GM23338 (cell line): ENCODE measurements at regions not wholly inside any gene's neighbourhood (a gene's known extent, or its start where the extent isn't known, plus 50 kb on each side); places are given as distances from the start of the nearest gene placed in this dataset.

ENCODE experiments used
- ATAC-seq: fragments of 200-7000 bp; cut with Tn5 transposase; 3 replicates; pipeline ENCODE4 v1.9.1; 2020
- DNase-seq: peaks from one replicate; pipeline ENCODE4 v3.0.0-alpha.2; 2015; ENCODE audit warnings: low spot score
- H2AFZ ChIP-seq: fragments of 200-600 bp; sonication (generic); 2 replicates; pipeline ENCODE4 v1.8.0; 2016; ENCODE audit warnings: antibody characterized with exemption, mild to moderate bottlenecking, moderate library complexity
- H3F3A ChIP-seq: fragments of 200-600 bp; sonication (generic); replicated peaks from 2 replicates; pipeline ENCODE4 v1.8.0; 2017; ENCODE audit warnings: antibody characterized with exemption, mixed run types, low read depth
- H3K27ac ChIP-seq: fragments of 200-600 bp; sonication (generic); 2 replicates; pipeline ENCODE4 v1.6.1; 2016; ENCODE audit warnings: low read depth
- H3K27me3 ChIP-seq: fragments of 200-600 bp; sonication (generic); 2 replicates; pipeline ENCODE4 v1.8.0; 2016; ENCODE audit warnings: mild to moderate bottlenecking, mixed run types, moderate library complexity; ENCODE audit not compliant: insufficient read depth
- H3K36me3 ChIP-seq: fragments of 200-600 bp; sonication (generic); 2 replicates; pipeline ENCODE4 v1.8.0; 2016; ENCODE audit warnings: mild to moderate bottlenecking; ENCODE audit not compliant: insufficient read depth
- H3K4me1 ChIP-seq: fragments of 200-600 bp; sonication (generic); 2 replicates; pipeline ENCODE4 v1.8.0; 2016; ENCODE audit warnings: mild to moderate bottlenecking, moderate library complexity; ENCODE audit not compliant: insufficient read depth
- H3K4me2 ChIP-seq: fragments of 200-600 bp; sonication (generic); 2 replicates; pipeline ENCODE4 v1.7.1; 2017; ENCODE audit warnings: mixed run types
- H3K4me3 ChIP-seq: fragments of 200-600 bp; sonication (generic); 2 replicates; pipeline ENCODE4 v1.6.1; 2016; ENCODE audit warnings: mixed run types
- H3K79me2 ChIP-seq: fragments of 200-600 bp; sonication (generic); replicated peaks from 2 replicates; pipeline ENCODE4 v1.8.0; 2017; ENCODE audit warnings: mild to moderate bottlenecking; ENCODE audit not compliant: insufficient read depth
- H3K9me2 ChIP-seq: fragments of 200-600 bp; sonication (generic); 2 replicates; pipeline ENCODE4 v1.8.0; 2017; ENCODE audit not compliant: insufficient read depth
- H4K20me1 ChIP-seq: fragments of 200-600 bp; sonication (generic); replicated peaks from 2 replicates; pipeline ENCODE4 v1.8.0; 2017; ENCODE audit warnings: mild to moderate bottlenecking; ENCODE audit not compliant: insufficient read depth
- H3K27ac Mint-ChIP-seq: 2 replicates; pipeline ENCODE4 v1.8.0; 2020; ENCODE audit warnings: inconsistent platforms, mild to moderate bottlenecking, moderate library complexity, mixed read lengths
- H3K27me3 Mint-ChIP-seq: 3 replicates; pipeline ENCODE4 v1.8.0; 2022; ENCODE audit warnings: low read depth, mild to moderate bottlenecking, moderate library complexity, mixed read lengths, inconsistent platforms; ENCODE audit not compliant: insufficient read depth, poor library complexity
- H3K36me3 Mint-ChIP-seq: 3 replicates; pipeline ENCODE4 v1.8.0; 2021; ENCODE audit warnings: low read depth, mild to moderate bottlenecking, inconsistent platforms, moderate library complexity, mixed read lengths
- H3K4me1 Mint-ChIP-seq: 3 replicates; pipeline ENCODE4 v1.8.0; 2020; ENCODE audit warnings: mild to moderate bottlenecking, inconsistent platforms, mixed read lengths
- H3K4me3 Mint-ChIP-seq: 3 replicates; pipeline ENCODE4 v1.8.0; 2021; ENCODE audit warnings: moderate library complexity, mild to moderate bottlenecking, inconsistent platforms, mixed read lengths
- H3K9me3 Mint-ChIP-seq: 3 replicates; pipeline ENCODE4 v1.8.0; 2020; ENCODE audit warnings: moderate library complexity, mild to moderate bottlenecking, inconsistent platforms, mixed read lengths
- EZH2phosphoT487 ChIP-seq: fragments of 200-600 bp; sonication (generic); IDR thresholded peaks from one replicate; pipeline ENCODE4 v1.8.1; 2018; ENCODE audit warnings: antibody characterized with exemption; ENCODE audit not compliant: unreplicated experiment
- NANOG ChIP-seq: IDR thresholded peaks from 2 replicates; pipeline ENCODE4 v1.6.1; 2016; ENCODE audit warnings: antibody characterized with exemption, borderline replicate concordance
- REST ChIP-seq: IDR thresholded peaks from one replicate; pipeline ENCODE4 v1.6.1; 2018; ENCODE audit warnings: antibody characterized with exemption; ENCODE audit not compliant: unreplicated experiment
- STAT1 ChIP-seq: IDR thresholded peaks from one replicate; pipeline ENCODE4 v1.6.1; 2016; ENCODE audit warnings: antibody characterized with exemption; ENCODE audit not compliant: unreplicated experiment
- ZNF331 ChIP-seq: fragments of 250-450 bp; sonication (Bioruptor Pico); IDR thresholded peaks from 2 replicates; pipeline ENCODE4 v1.5.0; 2020; ENCODE audit warnings: low read depth, mild to moderate bottlenecking, moderate library complexity
- ZNF462 ChIP-seq: fragments of 250-450 bp; sonication (Bioruptor Pico); IDR thresholded peaks from 2 replicates; pipeline ENCODE4 v1.5.0; 2020; ENCODE audit warnings: mild to moderate bottlenecking, moderate library complexity

GRCh38 chr1:95179205-95179986, 54.6 kb upstream of the RWDD3 start (continued):
- no peak for TF ChIP-seq REST
- TF ChIP-seq STAT1 = no peak
- no peak for TF ChIP-seq EZH2phosphoT487
- TF ChIP-seq NANOG = no peak
- no peak for TF ChIP-seq ZNF331 (CRISPR knock-in tag)

GRCh38 chr1:95180371-95180770, 53.6 kb upstream of the RWDD3 start:
- Mint-ChIP-seq H3K36me3 (peaks cover 3% of the 10 kb centered on the region; the same call in 2 of the 3 replicates), H3K9me3 (no peaks in the 10 kb centered on the region), H3K27ac (no peak overlapping the region), H3K4me1 (no peaks in the 10 kb centered on the region), H3K4me3 (no peak overlapping the region), H3K27me3 (no peaks in the 10 kb centered on the region)
- Histone ChIP-seq H3K4me1 (no peaks in the 10 kb centered on the region), H3K79me2 (no peaks in the 10 kb centered on the region), H2AFZ (no peak overlapping the region), H3K4me3 (no peak overlapping the region), H3K27me3 (no peaks in the 10 kb centered on the region), H3K27ac (no peak overlapping the region), H3K9me2 (no peaks in the 10 kb centered on the region), H3K4me2 (no peak overlapping the region), H4K20me1 (no peaks in the 10 kb centered on the region; the same call in 1 of the 2 replicates), H3F3A (no peaks in the 10 kb centered on the region), H3K36me3 (no peaks in the 10 kb centered on the region)
- DNase-seq (no peak), ATAC-seq (no peak)
- TF ChIP-seq ZNF331 (CRISPR knock-in tag) = no peak
- no peak for TF ChIP-seq ZNF462 (CRISPR knock-in tag)
